Left ventricle myocardium inferior (tissue), 1 donor: ENCODE measurements at regions not wholly inside any gene's neighbourhood (a gene's known extent, or its start where the extent isn't known, plus 50 kb on each side); places are given as distances from the start of the nearest gene placed in this dataset.

Experiments used
- DNase-seq: peaks from one replicate; pipeline ENCODE4 v3.0.0-alpha.2; 2020
- H3K27ac ChIP-seq: fragments of 200-600 bp; replicated peaks from 2 replicates; pipeline ENCODE4 v1.8.0; 2021
- H3K27me3 ChIP-seq: fragments of 200-600 bp; 2 replicates; pipeline ENCODE4 v1.8.0; 2021; ENCODE audit warnings: low read depth
- H3K36me3 ChIP-seq: fragments of 200-600 bp; 2 replicates; pipeline ENCODE4 v1.8.0; 2021
- H3K4me1 ChIP-seq: fragments of 200-600 bp; 2 replicates; pipeline ENCODE4 v1.8.0; 2021
- H3K4me3 ChIP-seq: fragments of 200-600 bp; 2 replicates; pipeline ENCODE4 v1.8.0; 2021; ENCODE audit warnings: mild to moderate bottlenecking, moderate library complexity
- H3K9me3 ChIP-seq: fragments of 200-600 bp; replicated peaks from 2 replicates; pipeline ENCODE4 v1.8.0; 2021
- CTCF ChIP-seq: fragments of 200-600 bp; IDR thresholded peaks from 2 replicates; pipeline ENCODE4 v1.8.0; 2021; ENCODE audit warnings: antibody characterized with exemption, mild to moderate bottlenecking, borderline replicate concordance
- intact Hi-C: fragments of 100-400 bp; cut with micrococcal nuclease; formaldehyde crosslinking; loops from one replicate; pipeline ENCODE4 v1.11.0; 2022
- donor health status: DM: no; HTN: yes; CAD: no; lungs with severe emphysema.

GRCh38 chr5:8520917-8521316 is 652.0 kb downstream of the MTRR start:
- no peaks in the 10 kb centered on the region for H3K4me1 ChIP-seq
- intact Hi-C loops, result no loop called here
- H3K9me3 ChIP-seq, result no peaks in the 10 kb centered on the region
- no peaks in the 10 kb centered on the region for H3K36me3 ChIP-seq
- no peaks in the 10 kb centered on the region for H3K27me3 ChIP-seq
- DNase-seq, result no peak
- TF ChIP-seq CTCF, result no peak
- no peak overlapping the region for H3K4me3 ChIP-seq
- H3K27ac ChIP-seq, result no peak overlapping the region

GRCh38 chr5:8521991-8522390 is 653.0 kb downstream of the MTRR start:
- DNase-seq, result no peak
- H3K4me1 ChIP-seq, result no peaks in the 10 kb centered on the region
- intact Hi-C loops, result no loop called here
- no peaks in the 10 kb centered on the region for H3K36me3 ChIP-seq
- H3K9me3 ChIP-seq, result no peaks in the 10 kb centered on the region
- H3K4me3 ChIP-seq, result no peak overlapping the region
- no peaks in the 10 kb centered on the region for H3K27me3 ChIP-seq
- H3K27ac ChIP-seq, result no peak overlapping the region
- TF ChIP-seq CTCF, result no peak

GRCh38 chr5:8522646-8523045 is 653.7 kb downstream of the MTRR start:
- Histone ChIP-seq H3K4me3 (no peak overlapping the region), H3K27ac (no peak overlapping the region), H3K36me3 (no peaks in the 10 kb centered on the region), H3K27me3 (no peaks in the 10 kb centered on the region), H3K4me1 (no peaks in the 10 kb centered on the region), H3K9me3 (no peaks in the 10 kb centered on the region)
- DNase-seq, result no peak
- TF ChIP-seq CTCF, result no peak
- intact Hi-C loops, result no loop called here

- no peak for TF ChIP-seq CTCF
- Histone ChIP-seq H3K4me1 (no peaks in the 10 kb centered on the region), H3K36me3 (no peaks in the 10 kb centered on the region), H3K9me3 (no peaks in the 10 kb centered on the region), H3K27ac (no peak overlapping the region), H3K4me3 (no peak overlapping the region), H3K27me3 (no peaks in the 10 kb centered on the region)
- no peak for DNase-seq
- intact Hi-C loops, result no loop called here
Observed at GRCh38 chr5:8523501-8523900, 654.6 kb downstream of the MTRR start.

- intact Hi-C loops, result no loop called here
- DNase-seq, result no peak
- Histone ChIP-seq H3K27ac (no peak overlapping the region), H3K27me3 (no peaks in the 10 kb centered on the region), H3K9me3 (no peaks in the 10 kb centered on the region), H3K4me3 (no peak overlapping the region), H3K4me1 (no peaks in the 10 kb centered on the region), H3K36me3 (no peaks in the 10 kb centered on the region)
- no peak for TF ChIP-seq CTCF
Observed at GRCh38 chr5:8525819-8526218, 656.9 kb downstream of the MTRR start.

- no peak for DNase-seq
- Histone ChIP-seq H3K27me3 (no peaks in the 10 kb centered on the region), H3K27ac (no peak overlapping the region), H3K4me3 (no peak overlapping the region), H3K36me3 (no peaks in the 10 kb centered on the region), H3K4me1 (no peaks in the 10 kb centered on the region), H3K9me3 (no peaks in the 10 kb centered on the region)
- intact Hi-C loops, result no loop called here
- no peak for TF ChIP-seq CTCF
Observed at GRCh38 chr5:8528106-8528505, 659.2 kb downstream of the MTRR start.
